Heart left ventricle (tissue), 16 donors: ENCODE measurements at regions not wholly inside any gene's neighbourhood (a gene's known extent, or its start where the extent isn't known, plus 50 kb on each side); places are given as distances from the start of the nearest gene placed in this dataset.

Experiments
- ATAC-seq, 4 donors: fragments of 200-7000 bp; cut with Tn5 transposase; one replicate each; pipeline ENCODE4 v1.9.1; 2020 to 2022; ENCODE audit warnings: moderate library complexity in 4 of 4, mild to moderate bottlenecking in 3 of 4, moderate number of reproducible peaks in 1 of 4
- DNase-seq, 5 donors: peaks; one replicate each; pipeline ENCODE4 v3.0.0-alpha.2; 2020
- H3K27ac ChIP-seq, 12 donors: fragments of 200-600 bp; sonication (generic) in 4 of 12; one replicate each; pipeline versions ENCODE4 v1.5.0 to v1.8.0; 2016 to 2022; ENCODE audit warnings: mild to moderate bottlenecking in 2 of 12
- H3K27me3 ChIP-seq, 9 donors: fragments of 200-600 bp; sonication (generic) in 2 of 9; one replicate each; pipeline versions ENCODE4 v1.5.1 to v1.8.0; 2016 to 2022; ENCODE audit warnings: mild to moderate bottlenecking in 3 of 9
- H3K36me3 ChIP-seq, 9 donors: fragments of 200-600 bp; sonication (generic) in 2 of 9; one replicate each; pipeline versions ENCODE4 v1.5.0 to v1.8.0; 2018 to 2022; ENCODE audit warnings: mild to moderate bottlenecking in 2 of 9
- H3K4me1 ChIP-seq, 12 donors: fragments of 200-600 bp; sonication (generic) in 4 of 12; one replicate each; pipeline versions ENCODE4 v1.5.0 to v1.8.0; 2016 to 2022; ENCODE audit warnings: mild to moderate bottlenecking in 3 of 12
- H3K4me3 ChIP-seq, 12 donors: fragments of 200-600 bp; sonication (generic) in 4 of 12; one replicate each; pipeline versions ENCODE4 v1.5.0 to v1.8.0; 2017 to 2022; ENCODE audit warnings: mild to moderate bottlenecking in 9 of 12, moderate library complexity in 4 of 12
- H3K9me3 ChIP-seq, 12 donors: fragments of 200-600 bp; sonication (generic) in 4 of 12; one replicate each; pipeline versions ENCODE4 v1.5.0 to v1.8.0; 2016 to 2022; ENCODE audit warnings: mild to moderate bottlenecking in 1 of 12
- POLR2A ChIP-seq, 2 donors: fragments of 450-650 bp; IDR thresholded peaks; one replicate each; pipeline ENCODE4 v1.6.1; 2017; ENCODE audit warnings: antibody characterized with exemption in 2 of 2, mild to moderate bottlenecking in 2 of 2, moderate library complexity in 2 of 2
- WGBS, 4 donors: extraction: QIAGEN DNeasy Blood & Tissue Kit in 2 of 4; methylation state at CpG; one replicate each; pipeline versions ENCODE4 v1.1.5 to v1.1.7; 2013 to 2018; 5-methylcytosine and 5-hydroxymethylcytosine counted together
- intact Hi-C, 10 donors: fragments of 100-400 bp; cut with DNase I; formaldehyde crosslinking; loops; one replicate each; pipeline versions ENCODE4 v1.11.1 to v1.14.2; 2022
- TF ChIP-seq, protein P1 (sequence below), 12 donors: fragments of 200-600 bp; sonication (generic) in 4 of 12; IDR thresholded peaks; one replicate each; pipeline versions ENCODE4 v1.5.0 to v1.8.0; 2018 to 2022; ENCODE audit warnings: antibody characterized with exemption in 12 of 12, mild to moderate bottlenecking in 5 of 12
- donor health status: ischemic (EF 13 %, LVEDD 7.1; RV severe dilation, severe dysfunction).
- donor health status: healthy with polysubstance abuse.
- donor health status: DM: no; HTN: yes; CAD: no.
- donor health status: DM: no; HTN: no; CAD: no.
- donor health status: ischemic (EF 25% LVEDD 6.9; RV normal size, moderate dysfunction).
- donor health status: ischemic (EF 25% LVEDD 5.7; RV mildly dilated, moderate dysfunction).
- donor health status: healthy.
- donor health status: DM: yes; HTN: yes; CAD: no.
- donor health status: ischemic (EF 35%, LVEDD 5.7; RV mildly dilated, moderate dysfunction).
- donor health status: nonischemic (EF 11% LVEDD 7.7; RV severe dilation, severe dysfunction).
- donor health status: DM: yes; HTN: yes; CAD: no.
- donor health status: PGD.
- donor health status: ischemic (EF 29% LVEDD 5.4; RV normal size, mild dysfunction).
- donor health status: nonischemic (EF 23%, LVEDD 6.1; RV moderate dilation, normal function).

DNA sequence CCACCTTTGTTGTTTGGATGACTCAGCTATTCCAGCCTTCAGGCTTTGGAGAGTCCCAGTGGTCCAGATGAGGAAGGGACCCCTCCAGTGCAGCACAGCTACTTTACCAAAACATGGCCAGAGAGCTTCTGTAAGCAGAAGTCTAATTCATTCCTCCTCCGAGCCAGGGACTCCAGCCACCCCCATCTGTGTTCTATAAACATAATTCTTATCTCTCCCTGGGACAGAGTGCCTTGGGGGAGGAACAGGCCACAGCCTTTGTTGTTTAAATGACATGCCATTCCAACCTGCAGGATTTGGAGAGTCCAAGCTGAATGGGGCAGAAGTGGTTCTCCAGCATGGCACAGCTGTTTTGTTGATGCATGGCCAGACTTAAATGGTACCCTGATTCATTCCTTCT, 994.0 kb downstream of the TRHDE start:
- Histone ChIP-seq H3K27ac (no peak overlapping the region), H3K4me3 (no peak overlapping the region), H3K27me3 (no peaks in the 10 kb centered on the region), H3K4me1 (no peaks in the 10 kb centered on the region), H3K9me3 (peaks cover 0 to 24% (median 2%) of the 10 kb centered on the region in 12 donors), H3K36me3 (no peaks in the 10 kb centered on the region)
- intact Hi-C loops: no loop called here
- ATAC-seq (no peak), DNase-seq (no peak)
- no peak for TF ChIP-seq POLR2A (IDR thresholded peaks at IDR 0.05)
- WGBS, 4 donors: 11 to 32% (median 13%) methylated on average over 1 of the region's 1 CpG

DNA sequence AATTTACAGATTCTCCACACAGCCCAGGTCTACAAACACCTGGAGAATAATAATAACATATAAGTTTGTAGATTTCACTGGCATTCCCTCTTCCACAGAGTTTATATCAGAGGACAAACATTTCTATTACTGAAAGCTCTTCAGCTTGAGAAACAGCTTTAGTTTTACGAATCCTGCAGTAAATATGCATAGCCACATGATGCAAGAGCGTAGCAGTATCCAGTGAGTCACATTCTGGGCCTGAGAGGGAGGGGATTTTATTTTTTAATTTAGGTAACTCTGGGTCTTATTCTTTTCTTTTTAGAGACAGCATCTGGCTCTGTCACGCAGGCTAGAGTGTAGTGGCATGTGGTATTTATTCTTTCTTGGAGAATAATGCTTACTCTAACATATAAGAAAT, 1002.8 kb downstream of the TRHDE start:
- Histone ChIP-seq H3K4me1 (no peaks in the 10 kb centered on the region), H3K27ac (no peak overlapping the region), H3K27me3 (no peaks in the 10 kb centered on the region), H3K9me3 (peaks cover 0 to 9% (median 0%) of the 10 kb centered on the region in 12 donors), H3K36me3 (no peaks in the 10 kb centered on the region), H3K4me3 (no peak overlapping the region)
- no peak for TF ChIP-seq POLR2A (IDR thresholded peaks at IDR 0.05)
- TF ChIP-seq, protein P1, sequence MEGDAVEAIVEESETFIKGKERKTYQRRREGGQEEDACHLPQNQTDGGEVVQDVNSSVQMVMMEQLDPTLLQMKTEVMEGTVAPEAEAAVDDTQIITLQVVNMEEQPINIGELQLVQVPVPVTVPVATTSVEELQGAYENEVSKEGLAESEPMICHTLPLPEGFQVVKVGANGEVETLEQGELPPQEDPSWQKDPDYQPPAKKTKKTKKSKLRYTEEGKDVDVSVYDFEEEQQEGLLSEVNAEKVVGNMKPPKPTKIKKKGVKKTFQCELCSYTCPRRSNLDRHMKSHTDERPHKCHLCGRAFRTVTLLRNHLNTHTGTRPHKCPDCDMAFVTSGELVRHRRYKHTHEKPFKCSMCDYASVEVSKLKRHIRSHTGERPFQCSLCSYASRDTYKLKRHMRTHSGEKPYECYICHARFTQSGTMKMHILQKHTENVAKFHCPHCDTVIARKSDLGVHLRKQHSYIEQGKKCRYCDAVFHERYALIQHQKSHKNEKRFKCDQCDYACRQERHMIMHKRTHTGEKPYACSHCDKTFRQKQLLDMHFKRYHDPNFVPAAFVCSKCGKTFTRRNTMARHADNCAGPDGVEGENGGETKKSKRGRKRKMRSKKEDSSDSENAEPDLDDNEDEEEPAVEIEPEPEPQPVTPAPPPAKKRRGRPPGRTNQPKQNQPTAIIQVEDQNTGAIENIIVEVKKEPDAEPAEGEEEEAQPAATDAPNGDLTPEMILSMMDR (IDR thresholded peaks at IDR 0.05): no peak
- intact Hi-C loops: no loop called here
- DNase-seq (no peak), ATAC-seq (no peak)
- WGBS, 4 donors: 62 to 73% (median 70%) methylated on average over 3 of the region's 3 CpGs

DNA sequence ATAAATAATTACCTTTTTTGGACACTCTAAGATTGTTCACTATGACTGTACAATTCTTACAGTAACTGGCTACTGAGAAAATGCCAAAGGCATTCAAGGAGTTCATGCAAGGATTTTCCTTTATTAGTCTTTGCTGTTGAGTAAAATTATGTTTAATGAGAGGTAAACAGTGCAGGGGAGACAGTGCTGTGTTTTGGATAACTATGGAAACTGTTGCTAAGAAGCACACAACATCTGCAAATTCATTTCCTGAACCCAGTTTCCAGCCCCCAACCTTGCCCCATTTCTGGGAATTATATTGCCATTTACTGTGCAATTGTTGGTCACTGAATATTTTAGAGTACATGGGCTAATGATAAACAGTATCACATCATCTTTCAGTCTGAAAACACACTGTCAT, 1005.8 kb downstream of the TRHDE start:
- ATAC-seq: no peak
- Histone ChIP-seq H3K36me3 (no peaks in the 10 kb centered on the region), H3K4me3 (no peak overlapping the region), H3K27me3 (no peaks in the 10 kb centered on the region), H3K4me1 (no peaks in the 10 kb centered on the region), H3K27ac (no peak overlapping the region), H3K9me3 (peaks cover 0 to 5% (median 0%) of the 10 kb centered on the region in 12 donors)
- no peak for DNase-seq
- TF ChIP-seq, protein P1 (IDR thresholded peaks at IDR 0.05): no peak
- no peak for TF ChIP-seq POLR2A (IDR thresholded peaks at IDR 0.05)
- intact Hi-C loops: no loop called here

- H3K27me3 ChIP-seq: no peaks in the 10 kb centered on the region
- peaks cover 0 to 8% (median 0%) of the 10 kb centered on the region in 12 donors for H3K9me3 ChIP-seq
- DNase-seq (no peak), ATAC-seq (no peak)
- TF ChIP-seq, protein P1 (IDR thresholded peaks at IDR 0.05): no peak
- no peak for TF ChIP-seq POLR2A (IDR thresholded peaks at IDR 0.05)
- WGBS, 4 donors: 58 to 83% (median 78%) methylated on average over 2 of the region's 2 CpGs
- intact Hi-C loops: no loop called here
- H3K36me3 ChIP-seq: no peaks in the 10 kb centered on the region
- no peak overlapping the region for H3K27ac ChIP-seq
- no peak overlapping the region for H3K4me3 ChIP-seq
- H3K4me1 ChIP-seq: no peaks in the 10 kb centered on the region
Measured at GRCh38 chr12:73301530-73301929, 1029.4 kb downstream of the TRHDE start.

- intact Hi-C loops: no loop called here
- Histone ChIP-seq H3K27me3 (no peaks in the 10 kb centered on the region), H3K4me3 (no peak overlapping the region), H3K9me3 (peaks cover 0 to 12% (median 0%) of the 10 kb centered on the region in 12 donors), H3K4me1 (no peaks in the 10 kb centered on the region), H3K27ac (no peak overlapping the region), H3K36me3 (no peaks in the 10 kb centered on the region)
- no peak for DNase-seq
- no peak for TF ChIP-seq POLR2A (IDR thresholded peaks at IDR 0.05)
- TF ChIP-seq, protein P1 (IDR thresholded peaks at IDR 0.05): no peak
- ATAC-seq: no peak
- WGBS, 4 donors: 65 to 75% (median 70%) methylated on average over 2 of the region's 2 CpGs
Measured at GRCh38 chr12:73307260-73307659, 1035.1 kb downstream of the TRHDE start.
